Peyer's patch (tissue), 4 donors: ENCODE measurements at regions not wholly inside any gene's neighbourhood (a gene's known extent, or its start where the extent isn't known, plus 50 kb on each side); places are given as distances from the start of the nearest gene placed in this dataset.

Source experiments
- DNase-seq, 3 donors: peaks; one replicate each; pipeline ENCODE4 v3.0.0-alpha.2; 2017 to 2019
- H3K27ac ChIP-seq, 4 donors: fragments of 200-600 bp; sonication (generic); one replicate each; pipeline ENCODE4 v1.5.1; 2016 to 2019
- H3K27me3 ChIP-seq, 2 donors: fragments of 200-600 bp; sonication (generic); one replicate each; pipeline ENCODE4 v1.5.1; 2019
- H3K36me3 ChIP-seq, 3 donors: fragments of 200-600 bp; sonication (generic); one replicate each; pipeline ENCODE4 v1.5.1; 2016 to 2019
- H3K4me1 ChIP-seq, 4 donors: fragments of 200-600 bp; sonication (generic); one replicate each; pipeline ENCODE4 v1.5.1; 2016 to 2019
- H3K4me3 ChIP-seq, 4 donors: fragments of 200-600 bp; sonication (generic); 1 replicate in 3 of 4; 2 replicates in 1 of 4; pipeline ENCODE4 v1.5.1; 2016 to 2019; ENCODE audit warnings: mild to moderate bottlenecking in 1 of 4
- H3K9me3 ChIP-seq, 4 donors: fragments of 200-600 bp; sonication (generic); one replicate each; pipeline ENCODE4 v1.5.1; 2016 to 2019; ENCODE audit warnings: mild to moderate bottlenecking in 1 of 4
- POLR2A ChIP-seq, 2 donors: fragments of 450-650 bp; IDR thresholded peaks; one replicate each; pipeline ENCODE4 v1.5.1; 2017; ENCODE audit warnings: antibody characterized with exemption in 2 of 2, mild to moderate bottlenecking in 2 of 2, moderate library complexity in 2 of 2
- TF ChIP-seq, protein P1 (sequence below), 6 experiments: fragments of 450-650 bp in 4 of 6; fragments of 200-600 bp in 2 of 6; sonication (generic) in 1 of 6; IDR thresholded peaks; one replicate each; pipeline ENCODE4 v1.5.1; 2017 to 2019; ENCODE audit warnings: antibody characterized with exemption in 6 of 6, mild to moderate bottlenecking in 3 of 6, moderate library complexity in 1 of 6

DNA sequence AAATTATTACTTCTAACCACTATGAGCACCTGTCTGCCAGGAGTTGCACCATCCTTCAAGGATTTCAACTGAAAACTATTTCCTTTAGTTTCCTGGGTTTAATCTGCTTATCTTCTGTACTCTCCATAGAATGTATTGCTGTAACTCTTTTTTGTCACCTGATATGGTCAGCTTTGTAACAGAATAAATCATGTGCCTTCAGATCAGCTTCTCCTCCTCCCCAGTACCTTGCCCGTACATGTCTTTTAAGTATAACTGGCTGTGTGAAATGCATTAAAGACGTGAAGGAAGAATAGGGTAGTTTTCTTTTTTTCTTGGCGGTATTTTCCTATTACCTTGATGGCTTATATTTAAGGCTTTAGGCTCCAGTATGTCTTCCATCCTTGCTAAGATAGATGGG is 200.3 kb upstream of the NAV3 start:
- TF ChIP-seq, protein P1, sequence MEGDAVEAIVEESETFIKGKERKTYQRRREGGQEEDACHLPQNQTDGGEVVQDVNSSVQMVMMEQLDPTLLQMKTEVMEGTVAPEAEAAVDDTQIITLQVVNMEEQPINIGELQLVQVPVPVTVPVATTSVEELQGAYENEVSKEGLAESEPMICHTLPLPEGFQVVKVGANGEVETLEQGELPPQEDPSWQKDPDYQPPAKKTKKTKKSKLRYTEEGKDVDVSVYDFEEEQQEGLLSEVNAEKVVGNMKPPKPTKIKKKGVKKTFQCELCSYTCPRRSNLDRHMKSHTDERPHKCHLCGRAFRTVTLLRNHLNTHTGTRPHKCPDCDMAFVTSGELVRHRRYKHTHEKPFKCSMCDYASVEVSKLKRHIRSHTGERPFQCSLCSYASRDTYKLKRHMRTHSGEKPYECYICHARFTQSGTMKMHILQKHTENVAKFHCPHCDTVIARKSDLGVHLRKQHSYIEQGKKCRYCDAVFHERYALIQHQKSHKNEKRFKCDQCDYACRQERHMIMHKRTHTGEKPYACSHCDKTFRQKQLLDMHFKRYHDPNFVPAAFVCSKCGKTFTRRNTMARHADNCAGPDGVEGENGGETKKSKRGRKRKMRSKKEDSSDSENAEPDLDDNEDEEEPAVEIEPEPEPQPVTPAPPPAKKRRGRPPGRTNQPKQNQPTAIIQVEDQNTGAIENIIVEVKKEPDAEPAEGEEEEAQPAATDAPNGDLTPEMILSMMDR (IDR thresholded peaks at IDR 0.05): no peak
- TF ChIP-seq POLR2A (IDR thresholded peaks at IDR 0.05): no peak
- H3K9me3 ChIP-seq: no peaks in the 10 kb centered on the region
- no peaks in the 10 kb centered on the region for H3K36me3 ChIP-seq
- DNase-seq: no peak
- no peak overlapping the region for H3K4me3 ChIP-seq
- H3K27ac ChIP-seq: no peak overlapping the region
- no peaks in the 10 kb centered on the region for H3K27me3 ChIP-seq
- H3K4me1 ChIP-seq: no peaks in the 10 kb centered on the region

DNA sequence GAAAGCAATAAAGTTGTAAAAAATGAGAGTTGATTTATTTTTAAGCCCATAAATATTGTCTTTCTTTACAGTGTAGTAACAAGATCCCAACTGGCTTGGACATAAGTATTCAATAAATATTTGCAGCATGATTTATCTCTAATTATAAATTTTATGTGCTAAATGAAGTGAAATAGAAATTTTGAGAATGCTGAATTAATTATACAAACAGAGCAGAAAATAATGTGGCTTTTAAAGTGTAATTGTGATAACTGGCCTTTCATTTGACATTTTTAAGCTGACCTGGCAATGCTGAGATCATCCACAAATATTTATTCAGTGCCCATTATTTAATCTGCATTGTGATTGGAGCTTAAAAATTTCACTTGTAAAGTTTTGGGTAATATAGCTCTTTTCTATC is 201.6 kb upstream of the NAV3 start:
- Histone ChIP-seq H3K27ac (no peak overlapping the region), H3K27me3 (no peaks in the 10 kb centered on the region), H3K36me3 (no peaks in the 10 kb centered on the region), H3K4me3 (no peak overlapping the region), H3K9me3 (no peaks in the 10 kb centered on the region), H3K4me1 (no peaks in the 10 kb centered on the region)
- no peak for TF ChIP-seq POLR2A (IDR thresholded peaks at IDR 0.05)
- TF ChIP-seq, protein P1 (IDR thresholded peaks at IDR 0.05): no peak
- DNase-seq: no peak

DNA sequence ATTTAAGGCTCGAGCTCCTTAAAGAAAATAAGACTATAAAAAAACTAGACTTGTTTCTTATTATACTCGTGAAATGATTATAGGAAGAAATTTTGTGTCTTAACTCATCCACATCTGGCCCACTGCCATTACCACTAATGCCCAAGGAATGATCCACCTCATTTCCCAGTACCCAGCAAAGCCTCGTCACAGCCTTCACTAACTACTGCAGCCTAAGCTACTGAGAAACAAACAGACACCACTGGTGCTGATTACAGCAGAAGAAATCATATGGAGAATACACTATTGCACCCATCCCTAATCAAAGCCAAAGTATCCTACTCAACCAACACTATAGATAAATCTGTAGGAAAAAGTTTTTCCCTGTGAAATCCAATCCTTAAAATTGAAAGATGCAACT is 205.3 kb upstream of the NAV3 start:
- Histone ChIP-seq H3K4me3 (no peak overlapping the region), H3K4me1 (no peaks in the 10 kb centered on the region), H3K27ac (no peak overlapping the region), H3K9me3 (no peaks in the 10 kb centered on the region), H3K27me3 (no peaks in the 10 kb centered on the region), H3K36me3 (no peaks in the 10 kb centered on the region)
- TF ChIP-seq POLR2A (IDR thresholded peaks at IDR 0.05): no peak
- TF ChIP-seq, protein P1 (IDR thresholded peaks at IDR 0.05): no peak
- DNase-seq: no peak

DNA sequence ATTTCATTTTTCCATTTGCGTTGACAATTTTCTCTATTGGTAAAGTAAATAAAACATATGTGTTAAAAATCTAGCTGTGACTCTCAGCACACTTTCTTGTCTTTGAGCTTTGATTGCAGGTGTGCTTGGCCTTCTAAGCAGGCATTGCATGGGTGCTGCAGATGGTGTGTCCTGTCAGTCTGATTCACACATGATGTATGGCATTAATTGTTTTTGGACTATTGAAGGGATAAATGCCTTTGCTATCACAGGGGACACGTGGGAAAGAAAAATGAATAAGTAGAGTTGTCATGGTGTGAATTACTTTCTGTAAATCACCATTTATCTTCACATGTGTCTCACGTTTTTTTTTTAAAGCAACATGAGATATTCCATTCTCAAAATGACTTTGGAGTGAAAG is 211.3 kb upstream of the NAV3 start:
- H3K36me3 ChIP-seq: no peaks in the 10 kb centered on the region
- no peaks in the 10 kb centered on the region for H3K4me1 ChIP-seq
- H3K27me3 ChIP-seq: no peaks in the 10 kb centered on the region
- H3K9me3 ChIP-seq: no peaks in the 10 kb centered on the region
- no peak for TF ChIP-seq POLR2A (IDR thresholded peaks at IDR 0.05)
- TF ChIP-seq, protein P1 (IDR thresholded peaks at IDR 0.05): no peak
- no peak overlapping the region for H3K27ac ChIP-seq
- no peak overlapping the region for H3K4me3 ChIP-seq
- no peak for DNase-seq

DNA sequence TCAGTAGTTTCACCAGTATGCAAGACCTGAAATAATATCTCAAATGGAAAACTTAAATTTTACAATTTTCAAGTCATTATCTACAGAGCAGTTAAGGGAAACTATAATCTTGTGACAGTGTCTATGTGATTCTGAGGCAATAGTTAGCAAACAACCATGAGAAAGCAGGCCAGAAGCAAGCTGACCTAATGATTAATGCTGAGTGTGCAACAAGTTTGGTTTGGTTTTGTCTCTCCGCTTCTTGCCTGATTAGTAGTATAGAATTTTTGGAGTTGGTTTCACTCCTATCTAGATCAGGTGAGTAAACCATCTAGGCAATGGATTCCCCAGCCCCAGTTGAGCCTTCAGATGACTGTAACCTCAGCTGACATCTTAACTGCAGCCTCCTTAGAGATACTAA is 212.9 kb upstream of the NAV3 start:
- no peaks in the 10 kb centered on the region for H3K9me3 ChIP-seq
- TF ChIP-seq, protein P1 (IDR thresholded peaks at IDR 0.05): no peak
- TF ChIP-seq POLR2A (IDR thresholded peaks at IDR 0.05): no peak
- H3K4me3 ChIP-seq: no peak overlapping the region
- H3K36me3 ChIP-seq: no peaks in the 10 kb centered on the region
- no peak for DNase-seq
- no peaks in the 10 kb centered on the region for H3K27me3 ChIP-seq
- H3K27ac ChIP-seq: no peak overlapping the region
- no peaks in the 10 kb centered on the region for H3K4me1 ChIP-seq

DNA sequence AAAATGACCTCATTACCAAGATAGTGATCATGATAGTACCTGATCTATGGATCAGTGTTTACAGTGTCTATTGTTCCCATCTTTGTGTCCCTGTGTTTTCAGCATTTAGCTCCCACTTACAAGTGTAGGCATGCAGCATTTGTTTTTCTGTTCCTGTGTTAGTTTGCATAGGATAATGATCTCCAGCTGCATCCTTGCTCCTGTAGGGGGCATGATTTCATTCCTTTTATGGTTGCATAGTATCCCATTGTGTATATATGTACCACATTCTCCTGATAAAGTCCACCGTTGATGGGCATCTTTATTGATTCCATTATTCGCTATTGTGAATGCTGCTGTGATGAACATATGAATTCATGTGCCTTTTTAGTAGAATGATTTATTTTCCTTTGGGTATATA is 215.4 kb upstream of the NAV3 start:
- H3K36me3 ChIP-seq: no peaks in the 10 kb centered on the region
- H3K27ac ChIP-seq: no peak overlapping the region
- no peaks in the 10 kb centered on the region for H3K27me3 ChIP-seq
- no peaks in the 10 kb centered on the region for H3K4me1 ChIP-seq
- no peak for DNase-seq
- no peak for TF ChIP-seq POLR2A (IDR thresholded peaks at IDR 0.05)
- TF ChIP-seq, protein P1 (IDR thresholded peaks at IDR 0.05): no peak
- no peak overlapping the region for H3K4me3 ChIP-seq
- H3K9me3 ChIP-seq: no peaks in the 10 kb centered on the region
